Activated CD4-positive, alpha-beta T cell treated with anti-CD3 and anti-CD28 coated beads, Interleukin-2, amount 10 ng/mL, durations not matched to agents 7 days and 5 days (primary cell): ENCODE measurements at regions not wholly inside any gene's neighbourhood (a gene's known extent, or its start where the extent isn't known, plus 50 kb on each side); places are given as distances from the start of the nearest gene placed in this dataset.

Experiments
- CTCF ChIA-PET: fragments of 350-600 bp; sonication (Branson Sonifier 250); formaldehyde crosslinking; loops from one replicate; lab custom pipeline; 2021; ENCODE audit warnings: antibody characterized with exemption; lab: Charles Lee
- POLR2A ChIA-PET: fragments of 350-600 bp; sonication (Branson Sonifier 250); formaldehyde crosslinking; loops from one replicate; lab custom pipeline; 2021; ENCODE audit warnings: antibody characterized with exemption; lab: Charles Lee
- DNase-seq: peaks from one replicate; pipeline ENCODE4 v3.0.0-alpha.2; 2020
- H3K27ac Mint-ChIP-seq: one replicate; pipeline ENCODE4 v1.8.0; 2021; ENCODE audit warnings: mild to moderate bottlenecking, moderate library complexity, mixed read lengths
- H3K27me3 Mint-ChIP-seq: one replicate; pipeline ENCODE4 v1.8.0; 2021; ENCODE audit warnings: mixed read lengths
- H3K36me3 Mint-ChIP-seq: one replicate; pipeline ENCODE4 v1.8.0; 2021; ENCODE audit warnings: low read depth, mixed read lengths
- H3K4me1 Mint-ChIP-seq: one replicate; pipeline ENCODE4 v1.8.0; 2021; ENCODE audit warnings: mixed read lengths
- H3K4me3 Mint-ChIP-seq: one replicate; pipeline ENCODE4 v1.8.0; 2021; ENCODE audit warnings: mild to moderate bottlenecking, moderate library complexity, mixed read lengths
- H3K9me3 Mint-ChIP-seq: one replicate; pipeline ENCODE4 v1.8.0; 2021; ENCODE audit warnings: mixed read lengths

- Mint-ChIP-seq H3K27ac (no peak overlapping the region), H3K4me3 (no peak overlapping the region), H3K9me3 (no peaks in the 10 kb centered on the region), H3K27me3 (peaks cover 3% of the 10 kb centered on the region), H3K36me3 (no peaks in the 10 kb centered on the region), H3K4me1 (no peaks in the 10 kb centered on the region)
- DNase-seq: no peak
- CTCF ChIA-PET: no interaction called here
- POLR2A ChIA-PET: no interaction called here
Observed at GRCh38 chr7:121451367-121452094, 55.4 kb upstream of the FAM3C start.

- no peak overlapping the region for H3K27ac Mint-ChIP-seq
- no peak overlapping the region for H3K4me3 Mint-ChIP-seq
- H3K36me3 Mint-ChIP-seq: no peaks in the 10 kb centered on the region
- ChIA-PET CTCF (no interaction called here), POLR2A (no interaction called here)
- DNase-seq: no peak
- no peaks in the 10 kb centered on the region for H3K4me1 Mint-ChIP-seq
- H3K9me3 Mint-ChIP-seq: no peaks in the 10 kb centered on the region
- H3K27me3 Mint-ChIP-seq: peaks cover 3% of the 10 kb centered on the region
Observed at GRCh38 chr7:121450631-121451198, 54.6 kb upstream of the FAM3C start.

DNA sequence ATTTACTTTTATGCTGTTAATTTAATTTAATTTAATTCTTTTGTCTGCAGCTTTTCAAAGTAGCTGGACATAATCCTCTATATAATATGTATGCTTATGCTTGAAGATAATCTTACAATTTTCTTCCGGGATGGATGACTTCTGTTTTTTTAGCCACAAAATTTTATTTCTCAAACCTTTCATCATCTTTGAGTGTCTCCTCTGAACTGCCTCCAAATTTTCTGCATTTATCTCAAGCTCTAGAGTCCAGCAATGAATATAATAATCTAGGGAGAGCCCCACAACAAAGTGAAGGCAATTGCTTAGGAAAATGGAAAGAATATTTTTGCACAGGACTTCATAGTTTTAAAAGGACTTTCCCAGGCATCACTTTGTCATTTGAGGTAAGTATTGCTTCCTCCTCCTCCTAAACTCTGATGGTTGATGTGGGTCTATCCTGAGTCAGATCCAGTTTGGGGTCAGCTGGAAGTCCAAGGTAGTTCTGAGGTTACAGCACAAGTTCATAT lies 53.7 kb upstream of the FAM3C start:
- Mint-ChIP-seq H3K27ac (no peak overlapping the region), H3K27me3 (peaks cover 3% of the 10 kb centered on the region), H3K4me3 (no peak overlapping the region), H3K4me1 (no peaks in the 10 kb centered on the region), H3K9me3 (no peaks in the 10 kb centered on the region), H3K36me3 (no peaks in the 10 kb centered on the region)
- no peak for DNase-seq
- CTCF ChIA-PET: no interaction called here
- POLR2A ChIA-PET: no interaction called here

GRCh38 chr7:121449329-121449728 lies 53.2 kb upstream of the FAM3C start:
- POLR2A ChIA-PET: no interaction called here
- Mint-ChIP-seq H3K9me3 (no peaks in the 10 kb centered on the region), H3K36me3 (no peaks in the 10 kb centered on the region), H3K4me1 (no peaks in the 10 kb centered on the region), H3K4me3 (no peak overlapping the region), H3K27ac (no peak overlapping the region), H3K27me3 (peaks cover 3% of the 10 kb centered on the region)
- DNase-seq: no peak
- CTCF ChIA-PET: no interaction called here

DNA sequence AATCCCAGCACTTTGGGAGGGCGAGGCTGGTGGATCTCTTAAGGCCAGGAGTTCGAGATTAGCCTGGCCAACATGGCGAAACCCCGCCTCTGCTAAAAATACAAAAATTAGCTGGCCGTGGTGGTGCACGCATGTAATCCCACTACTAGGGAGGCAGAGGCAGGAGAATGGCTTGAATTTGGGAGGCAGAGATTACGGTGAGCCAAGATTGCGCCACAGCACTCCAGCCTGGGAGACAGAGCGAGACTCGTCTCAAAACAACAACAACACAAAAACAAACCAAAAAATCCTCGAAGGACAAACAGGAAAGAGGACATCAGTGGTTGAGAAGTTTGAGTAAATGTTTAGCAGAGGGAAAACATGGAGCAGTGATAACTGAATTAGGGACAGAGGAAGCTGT lies 52.3 kb upstream of the FAM3C start:
- H3K4me3 Mint-ChIP-seq: no peak overlapping the region
- ChIA-PET CTCF (no interaction called here), POLR2A (no interaction called here)
- H3K36me3 Mint-ChIP-seq: no peaks in the 10 kb centered on the region
- peaks cover 3% of the 10 kb centered on the region for H3K27me3 Mint-ChIP-seq
- H3K27ac Mint-ChIP-seq: no peak overlapping the region
- DNase-seq: no peak
- H3K9me3 Mint-ChIP-seq: no peaks in the 10 kb centered on the region
- H3K4me1 Mint-ChIP-seq: no peaks in the 10 kb centered on the region

- H3K27ac Mint-ChIP-seq: no peak overlapping the region
- no peak for DNase-seq
- no peak overlapping the region for H3K4me3 Mint-ChIP-seq
- H3K36me3 Mint-ChIP-seq: no peaks in the 10 kb centered on the region
- H3K4me1 Mint-ChIP-seq: no peaks in the 10 kb centered on the region
- CTCF ChIA-PET: no interaction called here
- POLR2A ChIA-PET: no interaction called here
- peaks cover 3% of the 10 kb centered on the region for H3K27me3 Mint-ChIP-seq
- H3K9me3 Mint-ChIP-seq: no peaks in the 10 kb centered on the region
Observed at GRCh38 chr7:121447911-121448300, 51.8 kb upstream of the FAM3C start.

DNA sequence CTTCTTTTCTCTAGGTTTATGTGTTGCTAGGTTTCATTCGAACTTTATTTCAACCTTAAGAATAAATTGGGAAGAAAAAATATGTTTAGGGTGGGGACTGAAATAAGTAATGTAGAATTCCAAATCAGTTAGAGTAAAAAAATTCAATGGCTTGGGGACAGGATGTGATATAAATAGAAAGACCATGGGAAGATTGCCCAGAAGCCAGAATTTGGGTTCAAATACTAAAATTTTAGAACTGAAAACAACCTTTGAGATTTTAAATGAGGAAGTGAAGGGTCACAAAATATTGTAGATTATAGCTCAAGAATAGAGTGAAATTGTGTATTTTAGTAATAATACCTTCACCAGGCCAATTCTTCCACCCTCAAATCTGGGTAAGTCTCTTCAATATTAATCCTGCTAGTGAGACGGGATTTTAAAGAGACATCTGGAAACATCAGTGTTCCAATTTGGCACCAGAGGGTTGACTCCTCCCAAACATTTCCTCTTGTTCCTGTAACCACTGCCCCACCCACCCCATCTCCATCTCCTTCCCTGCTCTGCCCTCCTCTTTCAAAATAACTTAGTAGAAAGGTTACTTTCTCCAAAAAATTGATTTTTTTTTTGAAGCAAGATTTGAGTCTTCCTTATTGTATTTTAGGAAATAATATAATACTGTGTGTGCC lies 51.3 kb upstream of the FAM3C start:
- Mint-ChIP-seq H3K36me3 (no peaks in the 10 kb centered on the region), H3K9me3 (no peaks in the 10 kb centered on the region), H3K27ac (no peak overlapping the region), H3K27me3 (peaks cover 3% of the 10 kb centered on the region), H3K4me3 (no peak overlapping the region), H3K4me1 (peaks cover 2% of the 10 kb centered on the region)
- POLR2A ChIA-PET: no interaction called here
- CTCF ChIA-PET: no interaction called here
- DNase-seq: no peak

- ChIA-PET CTCF (interaction anchor here (1.6 kb wide), 1 partner anchor 8 kb away, joined by 4 read pairs; no protein-coding TSS in a partner anchor), POLR2A (no interaction called here)
- peaks cover 4% of the 10 kb centered on the region for H3K4me1 Mint-ChIP-seq
- no peak overlapping the region for H3K4me3 Mint-ChIP-seq
- peaks cover 1% of the 10 kb centered on the region for H3K36me3 Mint-ChIP-seq
- H3K27ac Mint-ChIP-seq: no peak overlapping the region
- DNase-seq: no peak
- peaks cover 3% of the 10 kb centered on the region for H3K27me3 Mint-ChIP-seq
- H3K9me3 Mint-ChIP-seq: peaks cover 1% of the 10 kb centered on the region
Observed at GRCh38 chr7:121446526-121446925, 50.4 kb upstream of the FAM3C start.
